T-cell (primary cell): ENCODE measurements at regions not wholly inside any gene's neighbourhood (a gene's known extent, or its start where the extent isn't known, plus 50 kb on each side); places are given as distances from the start of the nearest gene placed in this dataset.

ENCODE experiments used
- ATAC-seq, 4 experiments: fragments of 200-7000 bp in 3 of 4; fragments of 150-1000 bp in 1 of 4; cut with Tn5 transposase; replicated peaks in 1 of 4; 1 replicate in 3 of 4; 2 replicates in 1 of 4; pipeline ENCODE4 v1.10.0; 2021; ENCODE audit warnings: moderate library complexity in 3 of 4, mild to moderate bottlenecking in 2 of 4, moderate number of reproducible peaks in 1 of 4
- CTCF ChIA-PET, 2 donors: fragments of 300-600 bp; sonication (Branson Sonifier 250); formaldehyde crosslinking; loops; one replicate each; lab custom pipeline; 2022; ENCODE audit warnings: antibody characterized with exemption in 2 of 2; lab: Charles Lee
- POLR2A ChIA-PET, 2 donors: fragments of 300-600 bp; sonication (Branson Sonifier 250); formaldehyde crosslinking; loops; one replicate each; lab custom pipeline; 2022; ENCODE audit warnings: antibody characterized with exemption in 2 of 2; lab: Charles Lee
- DNase-seq, 35 experiments: peaks; one replicate each; pipeline versions ENCODE4 v3.0.0 to v3.0.0-alpha.2; 2013 to 2023
- H3K27ac ChIP-seq: one replicate; pipeline ENCODE4 v1.5.1; 2013; ENCODE audit warnings: low read length
- H3K27me3 ChIP-seq, 2 experiments: replicated peaks in 1 of 2; 1 replicate in 1 of 2; 2 replicates in 1 of 2; pipeline versions ENCODE4 v1.6.1 to v1.7.0; 2013; ENCODE audit warnings: low read length in 1 of 2, mixed read lengths in 1 of 2; ENCODE audit not compliant: control insufficient read depth in 2 of 2, insufficient read depth in 2 of 2; ENCODE audit errors: extremely low read depth in 1 of 2
- H3K36me3 ChIP-seq, 2 donors: 1 replicate in 1 of 2; 2 replicates in 1 of 2; pipeline versions ENCODE4 v1.6.1 to v1.7.0; 2013; ENCODE audit warnings: low read length in 1 of 2; ENCODE audit not compliant: control insufficient read depth in 2 of 2, insufficient read depth in 1 of 2; ENCODE audit errors: extremely low read depth in 1 of 2
- H3K4me1 ChIP-seq, 2 experiments: 1 replicate in 1 of 2; 2 replicates in 1 of 2; pipeline versions ENCODE4 v1.6.1 to v1.7.0; 2013; ENCODE audit warnings: low read length in 2 of 2, mixed read lengths in 1 of 2; ENCODE audit not compliant: insufficient read depth in 2 of 2, control insufficient read depth in 1 of 2; ENCODE audit errors: extremely low read depth in 1 of 2
- H3K4me3 ChIP-seq, 2 donors: 1 replicate in 1 of 2; 2 replicates in 1 of 2; pipeline versions ENCODE4 v1.5.1 to v1.7.0; 2013; ENCODE audit warnings: mild to moderate bottlenecking in 2 of 2, low read length in 1 of 2, moderate library complexity in 1 of 2; ENCODE audit not compliant: control insufficient read depth in 1 of 2; ENCODE audit errors: extremely low read depth in 1 of 2
- H3K9me3 ChIP-seq: 2 replicates; pipeline ENCODE4 v1.7.0; 2013
- H3K27ac Mint-ChIP-seq, 2 donors: one replicate each; pipeline ENCODE4 v1.8.0; 2020 to 2021; ENCODE audit warnings: mild to moderate bottlenecking in 2 of 2, mixed read lengths in 2 of 2
- H3K27me3 Mint-ChIP-seq, 2 donors: one replicate each; pipeline ENCODE4 v1.8.0; 2021 to 2022; ENCODE audit warnings: mixed read lengths in 2 of 2
- H3K36me3 Mint-ChIP-seq: one replicate; pipeline ENCODE4 v1.8.0; 2021; ENCODE audit warnings: mixed read lengths
- H3K4me1 Mint-ChIP-seq, 3 donors: one replicate each; pipeline ENCODE4 v1.8.0; 2020 to 2022; ENCODE audit warnings: mixed read lengths in 3 of 3, mild to moderate bottlenecking in 1 of 3
- H3K4me3 Mint-ChIP-seq, 3 donors: one replicate each; pipeline ENCODE4 v1.8.0; 2020 to 2022; ENCODE audit warnings: mild to moderate bottlenecking in 3 of 3, mixed read lengths in 3 of 3, moderate library complexity in 3 of 3
- H3K9me3 Mint-ChIP-seq, 3 donors: one replicate each; pipeline ENCODE4 v1.8.0; 2020 to 2022; ENCODE audit warnings: mixed read lengths in 3 of 3
- WGBS: methylation state at CpG from one replicate; pipeline ENCODE4 v1.1.5; 2013; ENCODE audit warnings: missing lambda C conversion rate; ENCODE audit not compliant: insufficient coverage; 5-methylcytosine and 5-hydroxymethylcytosine counted together

DNA sequence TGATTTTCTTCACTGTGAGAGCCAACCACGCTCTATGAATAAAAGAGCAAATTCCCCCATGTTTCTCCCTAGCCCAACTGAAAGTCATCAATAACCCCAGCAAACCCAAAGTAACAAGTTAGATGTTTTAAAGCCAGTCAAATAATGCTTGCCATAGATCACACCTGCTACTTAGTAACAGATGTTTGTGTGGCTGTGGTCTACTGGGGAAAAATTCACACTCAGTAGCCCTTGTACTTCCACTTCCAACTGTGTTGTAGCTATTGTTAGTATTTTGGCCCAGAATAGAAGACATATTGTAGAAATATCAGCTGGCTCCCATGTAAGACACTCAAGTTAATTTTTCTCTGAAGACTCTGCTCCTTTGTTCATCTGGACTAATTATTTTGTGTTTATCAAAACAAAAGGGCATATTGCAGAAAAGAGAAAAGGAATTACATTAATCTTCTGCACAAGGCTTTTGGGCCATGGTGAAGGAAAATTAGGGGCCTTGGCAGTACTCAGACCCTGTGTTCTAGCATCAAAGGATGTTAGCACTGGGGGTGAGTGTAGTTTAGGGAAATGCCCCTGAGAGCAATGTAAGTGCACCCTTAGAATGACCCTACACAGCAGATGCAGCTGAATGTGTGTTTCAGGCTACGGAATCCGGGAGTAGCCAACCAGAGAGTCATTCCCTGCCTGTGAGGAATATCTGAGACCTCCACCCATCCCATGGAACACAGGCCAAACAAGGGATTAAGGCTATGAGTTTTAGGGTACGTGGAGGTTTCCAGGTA is 521.9 kb downstream of the EPHA4 start:
- POLR2A ChIA-PET = interaction anchor here in 1 of 2 donors (0.6 kb wide), 1 partner anchor 96 kb away, joined by 3 read pairs; no protein-coding TSS in a partner anchor

DNA sequence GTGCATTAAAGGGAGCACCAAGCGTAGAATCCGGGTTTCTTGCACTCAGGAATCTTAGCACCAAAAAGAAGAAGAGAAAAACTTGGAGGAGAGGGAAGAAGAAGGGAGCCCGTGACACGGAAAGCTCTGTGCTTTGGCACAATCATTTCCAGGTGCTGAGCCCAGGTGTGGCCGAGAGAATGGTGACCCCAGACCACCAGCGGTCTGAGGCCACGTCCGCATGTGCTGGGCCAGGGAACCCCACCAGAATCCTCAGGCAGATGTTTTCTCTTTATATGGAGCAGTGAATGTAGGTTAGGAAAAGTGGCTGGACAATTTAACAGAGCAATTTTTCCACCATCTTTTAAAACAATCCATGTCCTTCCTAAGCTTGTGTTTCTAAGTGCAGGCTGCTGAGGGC is 520.9 kb downstream of the EPHA4 start:
- no peaks in the 10 kb centered on the region for H3K4me1 ChIP-seq
- H3K27me3 Mint-ChIP-seq = peaks cover 0 to 1% of the 10 kb centered on the region in 2 donors
- H3K27me3 ChIP-seq = peaks cover 0 to 7% of the 10 kb centered on the region in 2 experiments
- no peak overlapping the region for H3K27ac Mint-ChIP-seq
- 95% methylated on average over 5 of the region's 8 CpGs for WGBS
- CTCF ChIA-PET = no interaction called here
- ATAC-seq = no peak
- no peak overlapping the region for H3K27ac ChIP-seq
- no peak for DNase-seq
- H3K9me3 ChIP-seq = no peaks in the 10 kb centered on the region
- no peak overlapping the region for H3K4me3 Mint-ChIP-seq
- no peaks in the 10 kb centered on the region for H3K36me3 ChIP-seq
- peaks cover 0 to 2% (median 0%) of the 10 kb centered on the region in 3 donors for H3K4me1 Mint-ChIP-seq
- no peaks in the 10 kb centered on the region for H3K36me3 Mint-ChIP-seq
- no peak overlapping the region for H3K4me3 ChIP-seq
- H3K9me3 Mint-ChIP-seq = no peaks in the 10 kb centered on the region
- POLR2A ChIA-PET = no interaction called here

More for the DNA sequence above, 521.9 kb downstream of the EPHA4 start:
- DNase-seq (no peak), ATAC-seq (no peak)
- H3K27ac ChIP-seq = no peak overlapping the region
- Mint-ChIP-seq H3K36me3 (no peaks in the 10 kb centered on the region), H3K9me3 (no peaks in the 10 kb centered on the region), H3K4me1 (peaks cover 0 to 2% (median 0%) of the 10 kb centered on the region in 3 donors), H3K27me3 (peaks cover 0 to 1% of the 10 kb centered on the region in 2 donors), H3K27ac (no peak overlapping the region), H3K4me3 (no peak overlapping the region)
- H3K27me3 ChIP-seq = peaks cover 0 to 7% of the 10 kb centered on the region in 2 experiments
- no CpG with 5 or more reads among the region's 4 CpGs for WGBS
- H3K4me3 ChIP-seq = no peak overlapping the region
- no peaks in the 10 kb centered on the region for H3K36me3 ChIP-seq
- H3K9me3 ChIP-seq = no peaks in the 10 kb centered on the region
- H3K4me1 ChIP-seq = no peaks in the 10 kb centered on the region
- CTCF ChIA-PET = no interaction called here

DNA sequence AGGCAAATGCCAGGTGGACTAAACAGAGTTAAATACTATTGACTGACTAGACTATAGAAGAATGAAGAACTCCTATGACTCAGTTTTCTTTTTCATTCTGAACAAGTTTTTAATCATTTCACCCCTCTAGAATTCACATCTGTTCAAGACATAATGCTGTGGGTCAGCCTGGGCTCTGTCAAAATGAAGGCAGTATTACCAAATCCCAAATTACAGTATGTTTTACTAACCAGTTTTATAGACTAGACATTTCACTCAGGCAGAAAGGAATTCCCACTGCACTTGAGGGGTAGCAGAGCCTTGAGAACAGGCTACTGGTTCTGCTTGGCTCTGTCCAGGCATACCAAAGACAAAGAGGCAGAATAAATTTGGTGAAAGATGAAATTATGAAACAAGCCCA is 511.7 kb downstream of the EPHA4 start:
- DNase-seq (no peak), ATAC-seq (no peak)
- ChIA-PET POLR2A (no interaction called here), CTCF (no interaction called here)
- Mint-ChIP-seq H3K27ac (no peak overlapping the region), H3K4me1 (no peaks in the 10 kb centered on the region), H3K9me3 (peaks cover 0 to 3% (median 0%) of the 10 kb centered on the region in 3 donors), H3K4me3 (no peak overlapping the region), H3K27me3 (peaks cover 5 to 7% of the 10 kb centered on the region in 2 donors), H3K36me3 (no peaks in the 10 kb centered on the region)
- Histone ChIP-seq H3K27me3 (peaks cover 0 to 3% of the 10 kb centered on the region in 2 experiments), H3K4me1 (no peaks in the 10 kb centered on the region), H3K36me3 (no peaks in the 10 kb centered on the region), H3K4me3 (no peak overlapping the region), H3K27ac (no peak overlapping the region), H3K9me3 (no peaks in the 10 kb centered on the region)

DNA sequence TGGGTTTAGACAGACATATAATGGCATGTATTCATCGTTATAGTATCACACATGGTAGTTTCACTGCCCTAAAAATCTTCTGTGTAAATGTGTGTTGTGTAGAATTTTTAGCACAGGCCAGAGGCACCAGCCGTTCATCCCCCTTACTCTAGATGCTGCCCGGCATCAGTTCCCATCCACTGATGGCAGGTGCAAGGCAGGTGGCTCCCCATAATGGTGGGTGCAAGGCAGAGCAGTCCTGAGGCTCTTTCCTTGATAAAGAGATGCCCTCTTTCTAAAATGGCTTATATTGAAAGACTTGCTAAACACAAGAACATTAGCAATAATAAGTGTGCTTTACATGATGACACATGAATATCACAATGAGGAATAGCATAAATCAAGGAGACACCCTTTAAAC is 508.5 kb downstream of the EPHA4 start:
- Histone ChIP-seq H3K4me3 (no peak overlapping the region), H3K4me1 (no peaks in the 10 kb centered on the region), H3K9me3 (no peaks in the 10 kb centered on the region), H3K27ac (no peak overlapping the region), H3K36me3 (no peaks in the 10 kb centered on the region), H3K27me3 (no peaks in the 10 kb centered on the region)
- Mint-ChIP-seq H3K27me3 (peaks cover 5 to 7% of the 10 kb centered on the region in 2 donors), H3K4me1 (no peaks in the 10 kb centered on the region), H3K9me3 (peaks cover 0 to 3% (median 0%) of the 10 kb centered on the region in 3 donors), H3K27ac (no peak overlapping the region), H3K36me3 (no peaks in the 10 kb centered on the region), H3K4me3 (no peak overlapping the region)
- ChIA-PET POLR2A (interaction anchor here in 1 of 2 donors (0.7 kb wide), 1 partner anchor 346 kb away, joined by 3 read pairs; no protein-coding TSS in a partner anchor), CTCF (no interaction called here)
- WGBS = 80% methylated on average over 1 of the region's 3 CpGs
- DNase-seq (no peak), ATAC-seq (no peak)

DNA sequence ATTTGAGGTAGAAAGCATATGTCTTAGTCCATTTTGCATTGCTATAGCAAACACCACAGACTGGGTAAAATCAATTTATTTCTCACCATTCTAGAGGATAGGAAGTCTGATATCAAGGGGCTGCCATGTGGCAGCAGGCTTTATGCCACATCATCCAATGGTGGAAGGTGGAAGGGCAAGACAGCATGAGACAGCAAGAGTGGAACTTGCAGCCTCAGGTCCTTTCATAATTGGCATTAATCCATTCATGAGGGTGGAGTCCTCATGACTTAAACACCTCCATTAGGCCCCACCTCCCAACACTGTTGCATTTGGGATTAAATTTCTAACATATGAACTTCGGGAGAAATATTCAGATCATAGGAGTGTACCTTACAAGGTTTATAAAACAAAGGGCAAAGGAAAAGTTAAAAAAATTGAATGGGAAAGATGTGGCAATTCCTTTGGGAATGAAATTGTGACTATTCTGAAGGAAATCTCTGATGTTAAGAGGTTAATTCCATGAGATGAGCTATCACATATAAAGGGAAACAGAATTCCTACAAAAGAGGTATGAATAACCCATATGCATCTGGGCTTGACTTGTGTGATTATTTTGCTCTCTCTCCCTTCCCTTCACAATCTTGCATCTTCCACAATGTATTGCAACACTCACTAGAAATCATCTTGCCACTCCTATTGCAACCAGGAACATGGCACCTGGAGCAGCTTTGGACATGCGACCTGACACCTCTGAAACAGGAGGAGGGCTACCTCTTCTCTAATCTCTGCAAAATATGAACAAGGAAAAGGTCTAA is 507.8 kb downstream of the EPHA4 start:
- H3K36me3 ChIP-seq = no peaks in the 10 kb centered on the region
- H3K4me1 ChIP-seq = no peaks in the 10 kb centered on the region
- DNase-seq (no peak), ATAC-seq (no peak)
- Mint-ChIP-seq H3K36me3 (no peaks in the 10 kb centered on the region), H3K27ac (no peak overlapping the region), H3K27me3 (peaks cover 4 to 7% of the 10 kb centered on the region in 2 donors), H3K4me3 (no peak overlapping the region), H3K9me3 (peaks cover 0 to 3% (median 0%) of the 10 kb centered on the region in 3 donors), H3K4me1 (no peaks in the 10 kb centered on the region)
- no peak overlapping the region for H3K27ac ChIP-seq
- H3K9me3 ChIP-seq = no peaks in the 10 kb centered on the region
- WGBS = 83% methylated on average over 1 of the region's 2 CpGs
- ChIA-PET POLR2A (interaction anchor here in 1 of 2 donors (0.7 kb wide), 1 partner anchor 345 kb away, joined by 3 read pairs; no protein-coding TSS in a partner anchor), CTCF (no interaction called here)
- no peaks in the 10 kb centered on the region for H3K27me3 ChIP-seq
- H3K4me3 ChIP-seq = no peak overlapping the region

GRCh38 chr2:221064880-221065279 is 507.2 kb downstream of the EPHA4 start:
- no peak overlapping the region for H3K4me3 ChIP-seq
- Mint-ChIP-seq H3K27me3 (peaks cover 0 to 2% of the 10 kb centered on the region in 2 donors), H3K27ac (no peak overlapping the region), H3K4me1 (no peaks in the 10 kb centered on the region), H3K36me3 (no peaks in the 10 kb centered on the region), H3K9me3 (no peaks in the 10 kb centered on the region), H3K4me3 (no peak overlapping the region)
- no CpG with 5 or more reads among the region's 3 CpGs for WGBS
- H3K9me3 ChIP-seq = no peaks in the 10 kb centered on the region
- ChIA-PET CTCF (interaction anchor here in 1 of 2 donors (0.6 kb wide), 1 partner anchor 512 kb away, joined by 3 read pairs; no protein-coding TSS in a partner anchor), POLR2A (no interaction called here)
- H3K27me3 ChIP-seq = no peaks in the 10 kb centered on the region
- no peak for ATAC-seq
- no peak for DNase-seq
- no peaks in the 10 kb centered on the region for H3K4me1 ChIP-seq
- no peak overlapping the region for H3K27ac ChIP-seq
- H3K36me3 ChIP-seq = no peaks in the 10 kb centered on the region
